CD4-positive, alpha-beta T cell (primary cell): ENCODE measurements at regions not wholly inside any gene's neighbourhood (a gene's known extent, or its start where the extent isn't known, plus 50 kb on each side); places are given as distances from the start of the nearest gene placed in this dataset.

ENCODE experiments used
- ATAC-seq: fragments of 200-7000 bp; cut with Tn5 transposase; one replicate; pipeline ENCODE4 v1.10.0; 2022; ENCODE audit warnings: mild to moderate bottlenecking; ENCODE audit not compliant: poor library complexity
- CTCF ChIA-PET: fragments of 350-600 bp; sonication (Branson Sonifier 250); formaldehyde crosslinking; loops from one replicate; lab custom pipeline; 2021; ENCODE audit warnings: antibody characterized with exemption, inconsistent platforms; lab: Charles Lee
- POLR2A ChIA-PET: fragments of 350-600 bp; sonication (Branson Sonifier 250); formaldehyde crosslinking; loops from one replicate; lab custom pipeline; 2021; ENCODE audit warnings: antibody characterized with exemption, inconsistent platforms; lab: Charles Lee
- DNase-seq, 14 experiments: peaks; one replicate each; pipeline ENCODE4 v3.0.0-alpha.2; 2013 to 2020; ENCODE audit warnings: mixed read lengths in 2 of 14
- H3K27ac ChIP-seq, 2 donors: one replicate each; pipeline versions ENCODE4 v1.5.1 to v1.7.0; 2013; ENCODE audit warnings: low read length in 2 of 2, low read depth in 1 of 2, mild to moderate bottlenecking in 1 of 2
- H3K27me3 ChIP-seq, 2 experiments: 1 replicate in 1 of 2; 2 replicates in 1 of 2; pipeline versions ENCODE4 v1.6.1 to v1.7.0; 2013; ENCODE audit warnings: low read length in 2 of 2, control low read depth in 1 of 2, mild to moderate bottlenecking in 1 of 2, moderate library complexity in 1 of 2; ENCODE audit not compliant: insufficient read depth in 2 of 2, control insufficient read depth in 1 of 2
- H3K36me3 ChIP-seq: one replicate; pipeline ENCODE4 v1.6.1; 2013; ENCODE audit warnings: low read length, control low read depth; ENCODE audit not compliant: insufficient read depth
- H3K4me1 ChIP-seq: one replicate; pipeline ENCODE4 v1.6.1; 2013; ENCODE audit warnings: low read length, control low read depth; ENCODE audit not compliant: insufficient read depth
- H3K4me3 ChIP-seq: one replicate; pipeline ENCODE4 v1.5.1; 2013; ENCODE audit warnings: mild to moderate bottlenecking, low read length, moderate library complexity
- H3K9me3 ChIP-seq, 2 experiments: 1 replicate in 1 of 2; 2 replicates in 1 of 2; pipeline versions ENCODE4 v1.6.1 to v1.7.0; 2013; ENCODE audit warnings: low read length in 2 of 2, mild to moderate bottlenecking in 2 of 2, control low read depth in 1 of 2, moderate library complexity in 1 of 2; ENCODE audit not compliant: control insufficient read depth in 1 of 2, insufficient read depth in 1 of 2
- H3K27ac Mint-ChIP-seq: one replicate; pipeline ENCODE4 v1.8.0; 2020; ENCODE audit warnings: mixed read lengths
- H3K27me3 Mint-ChIP-seq: one replicate; pipeline ENCODE4 v1.8.0; 2021; ENCODE audit warnings: mixed read lengths
- H3K36me3 Mint-ChIP-seq: one replicate; pipeline ENCODE4 v1.8.0; 2021; ENCODE audit warnings: low read depth, mixed read lengths
- H3K4me1 Mint-ChIP-seq: one replicate; pipeline ENCODE4 v1.8.0; 2021; ENCODE audit warnings: low read depth, mixed read lengths
- H3K4me3 Mint-ChIP-seq: one replicate; pipeline ENCODE4 v1.8.0; 2020; ENCODE audit warnings: mild to moderate bottlenecking, mixed read lengths
- H3K9me3 Mint-ChIP-seq: one replicate; pipeline ENCODE4 v1.8.0; 2020; ENCODE audit warnings: mixed read lengths
- intact Hi-C, 2 experiments: fragments of 100-400 bp; cut with DNase I in 1 of 2; cut with micrococcal nuclease in 1 of 2; formaldehyde crosslinking; loops; one replicate each; pipeline versions ENCODE4 v1.15.1 to v1.9.0; 2023 to 2025; cut with DNase I, micrococcal nuclease
- TF ChIP-seq, protein P1 (sequence below): fragments of 200-600 bp; IDR thresholded peaks from one replicate; pipeline ENCODE4 v1.8.0; 2022; ENCODE audit warnings: antibody characterized with exemption, mild to moderate bottlenecking

DNA sequence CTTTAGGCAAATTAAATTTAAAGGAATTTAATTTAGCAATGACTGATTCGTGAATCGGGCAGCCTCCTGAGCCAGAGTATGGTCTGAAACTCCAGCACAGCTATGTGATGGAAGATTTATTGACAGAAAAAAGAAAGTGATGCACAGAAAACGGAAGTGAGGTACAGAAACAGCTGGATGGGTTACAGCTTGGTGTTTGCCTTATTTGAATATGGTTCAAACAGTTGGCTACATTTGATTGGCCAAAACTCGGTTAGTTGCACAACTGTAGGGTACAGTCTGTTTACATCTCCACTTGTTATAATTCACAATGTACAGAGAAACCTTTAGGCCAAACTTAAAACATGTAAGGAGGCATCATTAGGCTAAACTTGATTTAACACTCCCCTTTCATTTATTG lies 1716.1 kb upstream of the C9orf72 start:
- Histone ChIP-seq H3K4me3 (no peak overlapping the region), H3K4me1 (no peaks in the 10 kb centered on the region), H3K9me3 (peaks cover 0 to 11% of the 10 kb centered on the region in 2 experiments), H3K36me3 (no peaks in the 10 kb centered on the region), H3K27me3 (no peaks in the 10 kb centered on the region), H3K27ac (no peak overlapping the region)
- no peak overlapping the region for H3K27ac Mint-ChIP-seq
- peaks cover 2% of the 10 kb centered on the region for H3K9me3 Mint-ChIP-seq
- H3K27me3 Mint-ChIP-seq = no peaks in the 10 kb centered on the region
- DNase-seq = no peak
- intact Hi-C loops = no loop called here
- H3K36me3 Mint-ChIP-seq = no peaks in the 10 kb centered on the region
- ChIA-PET CTCF (no interaction called here), POLR2A (no interaction called here)
- TF ChIP-seq, protein P1, sequence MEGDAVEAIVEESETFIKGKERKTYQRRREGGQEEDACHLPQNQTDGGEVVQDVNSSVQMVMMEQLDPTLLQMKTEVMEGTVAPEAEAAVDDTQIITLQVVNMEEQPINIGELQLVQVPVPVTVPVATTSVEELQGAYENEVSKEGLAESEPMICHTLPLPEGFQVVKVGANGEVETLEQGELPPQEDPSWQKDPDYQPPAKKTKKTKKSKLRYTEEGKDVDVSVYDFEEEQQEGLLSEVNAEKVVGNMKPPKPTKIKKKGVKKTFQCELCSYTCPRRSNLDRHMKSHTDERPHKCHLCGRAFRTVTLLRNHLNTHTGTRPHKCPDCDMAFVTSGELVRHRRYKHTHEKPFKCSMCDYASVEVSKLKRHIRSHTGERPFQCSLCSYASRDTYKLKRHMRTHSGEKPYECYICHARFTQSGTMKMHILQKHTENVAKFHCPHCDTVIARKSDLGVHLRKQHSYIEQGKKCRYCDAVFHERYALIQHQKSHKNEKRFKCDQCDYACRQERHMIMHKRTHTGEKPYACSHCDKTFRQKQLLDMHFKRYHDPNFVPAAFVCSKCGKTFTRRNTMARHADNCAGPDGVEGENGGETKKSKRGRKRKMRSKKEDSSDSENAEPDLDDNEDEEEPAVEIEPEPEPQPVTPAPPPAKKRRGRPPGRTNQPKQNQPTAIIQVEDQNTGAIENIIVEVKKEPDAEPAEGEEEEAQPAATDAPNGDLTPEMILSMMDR = no peak
- H3K4me1 Mint-ChIP-seq = no peaks in the 10 kb centered on the region
- no peak overlapping the region for H3K4me3 Mint-ChIP-seq
- no peak for ATAC-seq

DNA sequence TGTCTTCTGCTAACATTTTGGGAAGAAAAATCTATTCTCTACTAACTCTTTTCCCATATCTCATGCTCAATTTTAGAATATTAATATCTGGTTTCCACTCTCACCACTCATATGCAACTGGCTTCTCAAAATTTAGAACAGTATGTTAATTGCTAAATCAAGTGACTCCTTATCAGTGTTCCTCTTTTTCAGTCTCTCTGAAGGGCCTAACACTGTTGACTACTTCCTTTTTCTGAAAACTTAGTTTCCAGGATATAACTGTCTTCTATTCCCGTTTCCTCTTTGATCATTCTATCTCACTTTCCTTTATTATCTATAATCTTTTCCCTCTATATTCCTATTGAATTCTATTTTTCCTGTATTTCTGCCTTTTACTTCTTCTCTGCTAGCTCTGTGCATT lies 1717.2 kb upstream of the C9orf72 start:
- Mint-ChIP-seq H3K4me3 (no peak overlapping the region), H3K36me3 (no peaks in the 10 kb centered on the region)

DNA sequence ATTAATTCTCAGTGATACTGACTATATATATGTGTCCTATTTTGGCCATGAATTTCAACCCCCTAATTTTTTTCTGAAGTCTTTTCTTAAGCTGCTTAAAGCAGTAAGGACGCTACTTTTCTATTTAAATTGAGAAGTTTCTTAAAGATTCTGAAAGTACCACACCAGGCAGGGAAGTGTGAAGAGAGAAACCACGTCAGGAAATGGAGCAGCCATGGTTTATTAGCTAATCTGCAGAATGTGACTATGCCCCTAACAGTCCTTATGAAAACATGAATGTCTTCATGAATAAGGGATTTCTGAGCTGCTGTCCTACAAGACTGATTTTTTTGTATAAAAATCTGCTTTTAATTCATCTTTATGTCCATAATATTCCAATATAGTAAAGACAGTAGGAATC lies 1724.3 kb upstream of the C9orf72 start:
- intact Hi-C loops = no loop called here
- Mint-ChIP-seq H3K4me3 (no peak overlapping the region), H3K9me3 (peaks cover 7% of the 10 kb centered on the region), H3K27me3 (no peaks in the 10 kb centered on the region), H3K4me1 (no peaks in the 10 kb centered on the region), H3K27ac (no peak overlapping the region), H3K36me3 (no peaks in the 10 kb centered on the region)
- TF ChIP-seq, protein P1 = no peak
- Histone ChIP-seq H3K4me1 (no peaks in the 10 kb centered on the region), H3K9me3 (peaks cover 3 to 7% of the 10 kb centered on the region in 2 experiments), H3K36me3 (no peaks in the 10 kb centered on the region), H3K27me3 (no peaks in the 10 kb centered on the region), H3K27ac (no peak overlapping the region), H3K4me3 (no peak overlapping the region)
- DNase-seq = no peak
- POLR2A ChIA-PET = no interaction called here
- CTCF ChIA-PET = no interaction called here
- ATAC-seq = no peak

More for the DNA sequence above, 1717.2 kb upstream of the C9orf72 start:
- Histone ChIP-seq H3K4me3 (no peak overlapping the region), H3K9me3 (peaks cover 0 to 11% of the 10 kb centered on the region in 2 experiments), H3K27me3 (no peaks in the 10 kb centered on the region), H3K4me1 (no peaks in the 10 kb centered on the region), H3K36me3 (no peaks in the 10 kb centered on the region), H3K27ac (no peak overlapping the region)
- ATAC-seq (no peak), DNase-seq (no peak)
- intact Hi-C loops = no loop called here
- Mint-ChIP-seq H3K9me3 (peaks cover 4% of the 10 kb centered on the region), H3K4me1 (no peaks in the 10 kb centered on the region), H3K27ac (no peak overlapping the region), H3K27me3 (no peaks in the 10 kb centered on the region)
- ChIA-PET CTCF (no interaction called here), POLR2A (no interaction called here)
- TF ChIP-seq, protein P1 = no peak
